Nephron progenitor cell (in vitro differentiated cells): ENCODE measurements at regions not wholly inside any gene's neighbourhood (a gene's known extent, or its start where the extent isn't known, plus 50 kb on each side); places are given as distances from the start of the nearest gene placed in this dataset.

Experiments used
- DNase-seq: peaks from one replicate; pipeline ENCODE4 v3.0.0; 2021
- H3K27ac Mint-ChIP-seq: 2 replicates; pipeline ENCODE4 v1.8.0; 2021; ENCODE audit warnings: mild to moderate bottlenecking, moderate library complexity, mixed read lengths
- H3K27me3 Mint-ChIP-seq: 2 replicates; pipeline ENCODE4 v1.8.0; 2021; ENCODE audit warnings: mild to moderate bottlenecking, low read depth, mixed read lengths; ENCODE audit not compliant: poor library complexity
- H3K36me3 Mint-ChIP-seq: 2 replicates; pipeline ENCODE4 v1.8.0; 2021; ENCODE audit warnings: low read depth, mixed read lengths
- H3K4me1 Mint-ChIP-seq: 2 replicates; pipeline ENCODE4 v1.8.0; 2021; ENCODE audit warnings: mixed read lengths
- H3K4me3 Mint-ChIP-seq: 2 replicates; pipeline ENCODE4 v1.8.0; 2021; ENCODE audit warnings: mild to moderate bottlenecking, moderate library complexity, mixed read lengths
- H3K9me3 Mint-ChIP-seq: 2 replicates; pipeline ENCODE4 v1.8.0; 2021; ENCODE audit warnings: mild to moderate bottlenecking, moderate library complexity, mixed read lengths
- CTCF ChIP-seq: fragments of 200-600 bp; sonication (generic); IDR thresholded peaks from 2 replicates; pipeline ENCODE4 v1.5.0; 2021; ENCODE audit warnings: antibody characterized with exemption

- Mint-ChIP-seq H3K4me3 (no peak overlapping the region), H3K27ac (no peak overlapping the region), H3K9me3 (no peaks in the 10 kb centered on the region), H3K36me3 (no peaks in the 10 kb centered on the region), H3K4me1 (peaks cover 24% of the 10 kb centered on the region), H3K27me3 (peaks cover 5% of the 10 kb centered on the region)
- no peak for TF ChIP-seq CTCF
- DNase-seq, result no peak
Measured at GRCh38 chr3:31223278-31223677, 309.4 kb upstream of the STT3B start.

- Mint-ChIP-seq H3K27ac (no peak overlapping the region), H3K9me3 (no peaks in the 10 kb centered on the region), H3K4me1 (peaks cover 35% of the 10 kb centered on the region), H3K36me3 (no peaks in the 10 kb centered on the region), H3K4me3 (no peak overlapping the region), H3K27me3 (peaks cover 7% of the 10 kb centered on the region)
- DNase-seq, result no peak
- TF ChIP-seq CTCF, result no peak
Measured at GRCh38 chr3:31224936-31225335, 307.8 kb upstream of the STT3B start.

- no peaks in the 10 kb centered on the region for H3K36me3 Mint-ChIP-seq
- H3K4me3 Mint-ChIP-seq, result no peak overlapping the region
- H3K27me3 Mint-ChIP-seq, result peaks cover 7% of the 10 kb centered on the region
- H3K9me3 Mint-ChIP-seq, result no peaks in the 10 kb centered on the region
- H3K27ac Mint-ChIP-seq, result no peak overlapping the region
- no peak for TF ChIP-seq CTCF
- no peak for DNase-seq
- H3K4me1 Mint-ChIP-seq, result peaks cover 44% of the 10 kb centered on the region
Measured at GRCh38 chr3:31225923-31226322, 306.8 kb upstream of the STT3B start.

GRCh38 chr3:31226346-31226745, 306.4 kb upstream of the STT3B start:
- no peak overlapping the region for H3K4me3 Mint-ChIP-seq

GRCh38 chr3:31227131-31227562, 305.6 kb upstream of the STT3B start:
- H3K4me1 Mint-ChIP-seq, result peaks cover 51% of the 10 kb centered on the region
- no peak for TF ChIP-seq CTCF
- H3K27ac Mint-ChIP-seq, result no peak overlapping the region
- H3K27me3 Mint-ChIP-seq, result peaks cover 7% of the 10 kb centered on the region
- no peaks in the 10 kb centered on the region for H3K9me3 Mint-ChIP-seq
- no peak for DNase-seq
- no peaks in the 10 kb centered on the region for H3K36me3 Mint-ChIP-seq
- H3K4me3 Mint-ChIP-seq, result no peak overlapping the region

More at GRCh38 chr3:31226346-31226745, 306.4 kb upstream of the STT3B start:
- DNase-seq, result no peak
- Mint-ChIP-seq H3K9me3 (no peaks in the 10 kb centered on the region), H3K27me3 (peaks cover 7% of the 10 kb centered on the region), H3K4me1 (peaks cover 48% of the 10 kb centered on the region), H3K27ac (no peak overlapping the region), H3K36me3 (no peaks in the 10 kb centered on the region)
- TF ChIP-seq CTCF, result no peak

- H3K9me3 Mint-ChIP-seq, result no peaks in the 10 kb centered on the region
- DNase-seq, result no peak
- H3K27ac Mint-ChIP-seq, result no peak overlapping the region
- H3K27me3 Mint-ChIP-seq, result peaks cover 7% of the 10 kb centered on the region
- H3K36me3 Mint-ChIP-seq, result no peaks in the 10 kb centered on the region
- no peak for TF ChIP-seq CTCF
- H3K4me1 Mint-ChIP-seq, result peaks cover 59% of the 10 kb centered on the region
- peak overlapping the region; percentile 31 for H3K4me3 Mint-ChIP-seq
Measured at GRCh38 chr3:31230425-31231223, 302.1 kb upstream of the STT3B start.
